ENCODE measurements at regions not wholly inside any gene's neighbourhood (a gene's known extent, or its start where the extent isn't known, plus 50 kb on each side); places are given as distances from the start of the nearest gene placed in this dataset.

DNA sequence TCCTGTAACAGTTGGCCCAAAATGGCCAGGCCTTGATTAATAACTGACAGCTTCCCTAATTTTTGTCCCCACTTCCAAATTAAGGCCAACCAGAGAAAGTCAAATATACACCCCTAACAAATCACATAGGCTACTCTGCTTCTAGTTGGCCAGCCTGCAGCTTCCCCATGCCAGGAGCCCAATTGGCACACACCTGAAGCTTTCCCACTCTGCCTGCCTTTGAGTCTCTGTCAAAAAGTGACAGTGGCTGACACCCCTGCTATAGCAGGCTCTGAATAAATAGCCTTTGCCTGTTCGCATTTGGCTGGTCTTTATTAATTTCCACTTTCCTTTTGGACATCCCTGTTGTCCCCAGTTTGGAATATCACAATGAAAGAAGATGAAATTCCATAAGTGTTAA is 256.6 kb upstream of the NCKAP5 start:
- H3K4me3 ChIP-seq (ENCODE audit: low read length in 3 of 3) = no peak overlapping the region
- H3K27ac ChIP-seq (ENCODE audit: low read depth in 2 of 2, low read length in 2 of 2) = no peak overlapping the region
- H3K4me1 ChIP-seq (ENCODE audit: control insufficient read depth in 2 of 3, insufficient read depth in 2 of 3, low read depth in 1 of 3, low read length in 3 of 3) = no peaks in the 10 kb centered on the region
- H3K27me3 ChIP-seq (ENCODE audit: control insufficient read depth, insufficient read depth, low read length) = no peaks in the 10 kb centered on the region
- DNase-seq = no peak
- intact Hi-C loops (cut with DNase I) = no loop called here
- H3K36me3 ChIP-seq (ENCODE audit: control insufficient read depth in 2 of 3, insufficient read depth in 3 of 3, low read length in 3 of 3) = no peaks in the 10 kb centered on the region
- TF ChIP-seq, protein P1, sequence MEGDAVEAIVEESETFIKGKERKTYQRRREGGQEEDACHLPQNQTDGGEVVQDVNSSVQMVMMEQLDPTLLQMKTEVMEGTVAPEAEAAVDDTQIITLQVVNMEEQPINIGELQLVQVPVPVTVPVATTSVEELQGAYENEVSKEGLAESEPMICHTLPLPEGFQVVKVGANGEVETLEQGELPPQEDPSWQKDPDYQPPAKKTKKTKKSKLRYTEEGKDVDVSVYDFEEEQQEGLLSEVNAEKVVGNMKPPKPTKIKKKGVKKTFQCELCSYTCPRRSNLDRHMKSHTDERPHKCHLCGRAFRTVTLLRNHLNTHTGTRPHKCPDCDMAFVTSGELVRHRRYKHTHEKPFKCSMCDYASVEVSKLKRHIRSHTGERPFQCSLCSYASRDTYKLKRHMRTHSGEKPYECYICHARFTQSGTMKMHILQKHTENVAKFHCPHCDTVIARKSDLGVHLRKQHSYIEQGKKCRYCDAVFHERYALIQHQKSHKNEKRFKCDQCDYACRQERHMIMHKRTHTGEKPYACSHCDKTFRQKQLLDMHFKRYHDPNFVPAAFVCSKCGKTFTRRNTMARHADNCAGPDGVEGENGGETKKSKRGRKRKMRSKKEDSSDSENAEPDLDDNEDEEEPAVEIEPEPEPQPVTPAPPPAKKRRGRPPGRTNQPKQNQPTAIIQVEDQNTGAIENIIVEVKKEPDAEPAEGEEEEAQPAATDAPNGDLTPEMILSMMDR (IDR thresholded peaks at IDR 0.05; ENCODE audit: borderline replicate concordance, extremely low read depth, insufficient read depth) = no peak
- no peaks in the 10 kb centered on the region for H3K9me3 ChIP-seq (ENCODE audit: control insufficient read depth in 2 of 3, insufficient read depth in 1 of 3, low read length in 3 of 3)
- H3K9ac ChIP-seq (ENCODE audit: low read length in 3 of 3) = no peak overlapping the region
- FAIRE-seq = no peak

DNA sequence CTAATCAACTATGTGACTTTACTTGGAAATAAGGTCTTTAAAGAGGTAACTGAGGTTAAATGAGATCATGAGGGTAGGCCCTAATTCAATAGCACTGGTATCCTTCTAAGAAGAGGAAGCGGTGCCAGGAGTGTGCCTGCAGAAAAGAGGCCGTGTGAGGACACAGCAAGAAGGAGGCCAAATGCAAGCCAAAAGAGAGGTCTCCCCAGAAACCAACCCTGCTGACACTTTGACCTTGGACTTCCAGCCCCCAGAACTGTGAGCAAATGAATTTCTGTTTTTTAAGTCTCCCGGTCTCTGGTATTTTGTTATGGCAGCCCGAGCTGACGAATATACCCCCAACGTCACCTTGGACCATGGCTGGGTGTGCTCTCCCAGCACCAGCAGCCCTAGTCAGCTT is 257.5 kb upstream of the NCKAP5 start:
- DNase-seq (no peak), FAIRE-seq (no peak)
- TF ChIP-seq, protein P1 (IDR thresholded peaks at IDR 0.05; ENCODE audit: borderline replicate concordance, extremely low read depth, insufficient read depth) = no peak
- H3K4me3 ChIP-seq (ENCODE audit: low read length in 3 of 3) = no peak overlapping the region
- no peaks in the 10 kb centered on the region for H3K36me3 ChIP-seq (ENCODE audit: control insufficient read depth in 2 of 3, insufficient read depth in 3 of 3, low read length in 3 of 3)
- H3K27ac ChIP-seq (ENCODE audit: low read depth in 2 of 2, low read length in 2 of 2) = no peak overlapping the region
- intact Hi-C loops (cut with DNase I) = no loop called here
- no peaks in the 10 kb centered on the region for H3K4me1 ChIP-seq (ENCODE audit: control insufficient read depth in 2 of 3, insufficient read depth in 2 of 3, low read depth in 1 of 3, low read length in 3 of 3)
- no peaks in the 10 kb centered on the region for H3K27me3 ChIP-seq (ENCODE audit: control insufficient read depth, insufficient read depth, low read length)
- no peaks in the 10 kb centered on the region for H3K9me3 ChIP-seq (ENCODE audit: control insufficient read depth in 2 of 3, insufficient read depth in 1 of 3, low read length in 3 of 3)
- H3K9ac ChIP-seq (ENCODE audit: low read length in 3 of 3) = no peak overlapping the region

DNA sequence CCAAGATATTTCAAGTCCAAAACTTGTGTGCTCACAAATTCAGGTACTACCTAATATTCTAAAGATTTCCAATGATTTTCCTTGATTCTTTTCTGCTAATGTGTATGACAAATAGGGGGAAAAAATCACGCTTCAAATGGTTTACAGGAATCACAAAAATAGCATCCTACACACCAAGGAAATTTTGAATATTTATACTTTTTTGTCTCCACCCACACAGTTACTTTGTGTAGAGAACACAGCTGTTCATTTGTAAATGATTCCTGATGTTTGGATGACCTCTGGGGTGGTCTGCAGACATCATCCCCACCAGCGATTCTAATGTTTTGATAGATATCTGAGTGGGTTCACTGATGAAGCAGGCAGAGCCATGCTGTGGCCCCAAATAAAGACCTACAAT is 260.6 kb upstream of the NCKAP5 start:
- H3K9me3 ChIP-seq (ENCODE audit: control insufficient read depth in 2 of 3, insufficient read depth in 1 of 3, low read length in 3 of 3) = peaks cover 0 to 7% (median 0%) of the 10 kb centered on the region in 3 donors
- H3K27me3 ChIP-seq (ENCODE audit: control insufficient read depth, insufficient read depth, low read length) = no peaks in the 10 kb centered on the region
- intact Hi-C loops (cut with DNase I) = no loop called here
- FAIRE-seq (no peak), DNase-seq (no peak)
- H3K9ac ChIP-seq (ENCODE audit: low read length in 3 of 3) = no peak overlapping the region
- H3K36me3 ChIP-seq (ENCODE audit: control insufficient read depth in 2 of 3, insufficient read depth in 3 of 3, low read length in 3 of 3) = no peaks in the 10 kb centered on the region
- H3K27ac ChIP-seq (ENCODE audit: low read depth in 2 of 2, low read length in 2 of 2) = no peak overlapping the region
- H3K4me3 ChIP-seq (ENCODE audit: low read length in 3 of 3) = no peak overlapping the region
- TF ChIP-seq, protein P1 (IDR thresholded peaks at IDR 0.05; ENCODE audit: borderline replicate concordance, extremely low read depth, insufficient read depth) = no peak
- no peaks in the 10 kb centered on the region for H3K4me1 ChIP-seq (ENCODE audit: control insufficient read depth in 2 of 3, insufficient read depth in 2 of 3, low read depth in 1 of 3, low read length in 3 of 3)

DNA sequence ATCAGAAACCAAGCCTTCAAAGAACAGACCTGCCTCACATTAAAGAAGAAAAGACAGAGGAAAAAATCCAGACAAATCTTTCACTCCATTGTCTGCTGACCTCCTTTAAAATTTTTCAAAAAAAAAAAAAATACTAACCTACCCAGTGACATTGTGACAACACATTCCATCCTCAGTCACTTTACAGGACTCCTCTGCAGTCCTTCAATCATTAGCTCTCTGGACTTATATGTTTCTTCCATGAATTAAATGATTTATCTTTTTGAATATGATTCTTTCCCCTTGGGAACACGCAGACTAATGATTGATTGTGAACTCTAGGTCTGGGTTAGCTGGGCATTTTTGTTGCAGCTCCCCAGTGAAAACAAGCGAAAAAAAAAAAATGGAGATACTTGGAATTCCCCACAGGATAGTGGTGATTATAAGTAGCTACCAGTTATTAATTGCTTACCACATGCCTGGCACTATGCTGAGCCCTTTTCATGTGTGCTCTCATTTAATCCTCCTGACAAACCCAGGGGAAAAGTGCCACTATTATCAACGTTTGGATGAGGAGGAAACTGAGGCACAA is 261.3 kb upstream of the NCKAP5 start:
- H3K4me3 ChIP-seq (ENCODE audit: low read length in 3 of 3) = no peak overlapping the region
- H3K9ac ChIP-seq (ENCODE audit: low read length in 3 of 3) = no peak overlapping the region
- no peak overlapping the region for H3K27ac ChIP-seq (ENCODE audit: low read depth in 2 of 2, low read length in 2 of 2)
- H3K27me3 ChIP-seq (ENCODE audit: control insufficient read depth, insufficient read depth, low read length) = no peaks in the 10 kb centered on the region
- intact Hi-C loops (cut with DNase I) = no loop called here
- TF ChIP-seq, protein P1 (IDR thresholded peaks at IDR 0.05; ENCODE audit: borderline replicate concordance, extremely low read depth, insufficient read depth) = no peak
- no peaks in the 10 kb centered on the region for H3K4me1 ChIP-seq (ENCODE audit: control insufficient read depth in 2 of 3, insufficient read depth in 2 of 3, low read depth in 1 of 3, low read length in 3 of 3)
- peaks cover 0 to 7% (median 0%) of the 10 kb centered on the region in 3 donors for H3K9me3 ChIP-seq (ENCODE audit: control insufficient read depth in 2 of 3, insufficient read depth in 1 of 3, low read length in 3 of 3)
- H3K36me3 ChIP-seq (ENCODE audit: control insufficient read depth in 2 of 3, insufficient read depth in 3 of 3, low read length in 3 of 3) = no peaks in the 10 kb centered on the region
- no peak for FAIRE-seq
- no peak for DNase-seq
